Motor neuron (in vitro differentiated cells): ENCODE measurements at regions not wholly inside any gene's neighbourhood (a gene's known extent, or its start where the extent isn't known, plus 50 kb on each side); places are given as distances from the start of the nearest gene placed in this dataset.
"Not testable (repeated sequence)": the region's sequence is repeated elsewhere in the genome, so short reads cannot be mapped to it uniquely, and the experiment has no call there.

Experiments
- ATAC-seq, 8 experiments: fragments of 200-7000 bp; cut with Tn5 transposase; replicated peaks in 6 of 8; 2 replicates each; pipeline ENCODE4 v1.8.0; 2021; ENCODE audit warnings: mild to moderate bottlenecking in 8 of 8, moderate library complexity in 8 of 8
- H3K27ac ChIP-seq, 2 donors: fragments of 250-450 bp; sonication (Bioruptor Pico); 2 replicates each; pipeline ENCODE4 v1.9.0; 2021; ENCODE audit warnings: antibody characterized with exemption in 2 of 2, mild to moderate bottlenecking in 2 of 2, moderate library complexity in 1 of 2
- H3K4me1 ChIP-seq, 2 donors: fragments of 250-450 bp; sonication (Bioruptor Pico); replicated peaks in 1 of 2; 2 replicates each; pipeline ENCODE4 v1.6.1; 2021; ENCODE audit warnings: antibody characterized with exemption in 2 of 2, mild to moderate bottlenecking in 2 of 2, moderate library complexity in 1 of 2
- H3K4me3 ChIP-seq, 5 donors: fragments of 250-450 bp; sonication (Bioruptor Pico); 2 replicates each; pipeline ENCODE4 v1.9.0; 2021; ENCODE audit warnings: antibody characterized with exemption in 5 of 5, mild to moderate bottlenecking in 5 of 5, moderate library complexity in 4 of 5
- WGBS, 10 experiments: fragments of 450-650 bp; shearing (Covaris generic); methylation state at CpG; one replicate each; pipeline ENCODE4 v1.0.0; 2022; 5-methylcytosine and 5-hydroxymethylcytosine counted together
- in situ Hi-C, 9 experiments: fragments of 400-800 bp; cut with MboI; loops; one replicate each; pipeline ENCODE4 v1.15.0; 2021; ENCODE audit warnings: low sequenced_read_pairs in 9 of 9, low pct_unique_long_range_greater_than_20kb in 2 of 9; ENCODE audit not compliant: unreplicated experiment in 9 of 9

DNA sequence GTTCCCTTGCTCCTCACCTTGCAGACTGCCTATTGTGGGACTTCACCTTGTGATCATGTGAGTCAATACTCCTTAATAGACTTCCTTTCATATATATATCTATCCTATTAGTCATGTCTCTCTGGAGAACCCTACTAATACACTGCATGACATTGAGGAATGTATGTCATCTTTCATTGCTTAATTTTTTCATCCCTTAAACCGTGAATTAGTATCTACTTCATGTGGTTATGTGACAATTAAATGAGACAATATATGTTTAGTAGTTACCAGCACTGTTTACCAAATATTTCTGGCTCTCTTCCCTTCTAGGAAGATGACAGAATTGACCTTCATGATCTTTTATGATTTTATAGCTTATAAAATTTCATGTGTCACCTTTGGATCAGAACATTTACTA lies 759.5 kb downstream of the GRXCR1 start:
- Histone ChIP-seq H3K4me1 (no peaks in the 10 kb centered on the region), H3K4me3 (no peak overlapping the region), H3K27ac (no peak overlapping the region)
- in situ Hi-C loops = no loop called here
- 0 to 80% (median 50%) methylated on average over 1 of the region's 1 CpG; no CpG with 5 or more reads in 2 of the 10 experiments for WGBS, 10 experiments
- no peak for ATAC-seq

DNA sequence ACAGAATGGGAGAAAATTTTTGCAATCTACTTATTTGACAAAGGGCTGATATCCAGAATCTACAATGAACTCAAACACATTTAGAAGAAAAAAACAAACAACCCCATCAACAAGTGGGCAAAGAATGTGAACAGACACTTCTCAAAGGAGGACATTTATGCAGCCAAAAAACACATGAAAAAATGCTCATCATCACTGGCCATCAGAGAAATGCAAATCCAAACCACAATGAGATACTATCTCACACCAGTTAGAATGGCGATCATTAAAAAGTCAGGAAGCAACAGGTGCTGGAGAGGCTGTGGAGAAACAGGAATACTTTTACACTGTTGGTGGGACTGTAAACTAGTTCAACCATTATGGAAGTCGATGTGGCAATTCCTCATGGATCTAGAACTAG lies 767.0 kb downstream of the GRXCR1 start:
- WGBS, 10 experiments = 0 to 80% (median 66%) methylated on average over 1 of the region's 2 CpGs; no CpG with 5 or more reads in 4 of the 10 experiments
- ATAC-seq, H3K27ac ChIP-seq, in situ Hi-C loops, H3K4me3 ChIP-seq, H3K4me1 ChIP-seq: not testable (repeated sequence)

DNA sequence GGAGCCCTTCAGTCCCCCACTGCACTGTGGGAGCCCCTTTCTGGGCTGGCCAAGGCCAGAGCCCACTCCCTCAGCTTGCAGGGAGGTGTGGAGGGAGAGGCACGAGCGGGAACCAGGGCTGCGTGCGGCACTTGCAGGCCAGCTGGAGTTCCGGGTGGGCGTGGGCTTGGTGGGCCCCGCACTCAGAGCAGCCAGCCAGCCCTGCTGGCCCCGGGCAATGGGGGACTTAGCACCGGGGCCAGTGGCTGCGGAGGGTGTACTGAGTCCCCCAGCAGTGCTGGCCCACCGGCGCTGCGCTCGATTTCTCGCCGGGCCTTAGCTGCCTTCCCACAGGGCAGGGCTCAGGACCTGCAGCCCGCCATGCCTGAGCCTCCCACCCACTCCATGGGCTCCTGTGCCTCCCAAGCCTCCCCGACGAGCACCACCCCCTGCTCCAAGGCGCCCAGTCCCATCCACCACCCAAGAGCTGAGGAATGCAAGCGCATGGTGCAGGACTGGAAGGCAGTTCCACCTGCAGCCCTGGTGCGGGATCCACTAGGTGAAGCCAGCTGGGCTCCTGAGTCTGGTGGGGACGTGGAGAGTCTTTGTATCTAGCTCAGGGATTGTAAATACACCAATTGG lies 776.2 kb downstream of the KCTD8 start:
- in situ Hi-C loops, H3K4me1 ChIP-seq, H3K4me3 ChIP-seq, ATAC-seq, H3K27ac ChIP-seq: not testable (repeated sequence)
- WGBS, 10 experiments = 67% methylated on average over 1 of the region's 23 CpGs; no CpG with 5 or more reads in 9 of the 10 experiments

DNA sequence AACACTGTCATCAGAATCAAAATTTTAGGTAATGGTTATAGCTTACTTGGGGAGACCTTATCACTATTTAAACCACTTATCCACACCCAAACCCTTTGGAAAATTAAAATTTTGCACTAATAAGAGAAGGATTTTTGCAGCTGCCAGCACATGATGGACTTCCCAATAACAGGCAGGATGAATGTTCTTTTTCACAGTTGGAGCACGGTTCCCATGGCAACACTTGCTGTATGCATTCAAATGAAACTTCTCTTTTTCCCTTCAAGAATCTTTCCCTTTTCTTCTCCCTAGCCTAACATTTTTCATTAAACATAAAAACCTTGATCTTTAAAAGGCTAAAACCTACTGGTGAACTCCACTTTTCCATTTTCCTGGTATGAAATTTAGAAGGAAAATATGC lies 768.2 kb downstream of the KCTD8 start:
- Histone ChIP-seq H3K4me1 (peaks cover 12 to 22% of the 10 kb centered on the region in 2 donors), H3K4me3 (no peak overlapping the region), H3K27ac (no peak overlapping the region)
- peak in 3 of 8 experiments; percentile 28 to 39 (median 36) for ATAC-seq
- WGBS, 10 experiments = 0 to 71% (median 38%) methylated on average over 1 of the region's 1 CpG; no CpG with 5 or more reads in 1 of the 10 experiments
- in situ Hi-C loops = no loop called here

DNA sequence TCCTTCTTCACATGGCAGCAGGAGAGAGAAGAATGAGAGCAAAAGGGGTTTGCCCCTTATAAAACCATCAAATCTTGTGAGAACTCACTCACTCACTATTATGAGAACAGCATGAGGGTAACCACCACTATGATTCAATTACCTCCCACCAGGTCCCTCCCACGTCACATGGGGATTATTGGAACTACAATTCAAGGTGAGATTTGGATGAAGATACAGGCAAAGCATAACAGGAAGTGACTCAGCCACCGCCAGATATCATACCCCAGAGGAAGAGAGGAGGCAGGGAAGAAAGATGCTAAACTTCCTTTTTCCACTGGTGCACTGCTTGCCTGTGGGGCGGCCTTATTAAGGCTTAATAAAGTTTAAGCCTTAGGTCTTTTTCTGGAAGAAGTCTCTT lies 766.1 kb downstream of the KCTD8 start:
- WGBS, 10 experiments = 0 to 100% (median 70%) methylated on average over 1 to 3 of the region's 3 CpGs; no CpG with 5 or more reads in 2 of the 10 experiments
- no peak for ATAC-seq
- H3K27ac ChIP-seq = no peak overlapping the region
- in situ Hi-C loops = no loop called here
- no peak overlapping the region for H3K4me3 ChIP-seq
- H3K4me1 ChIP-seq = peaks cover 12 to 22% of the 10 kb centered on the region in 2 donors

DNA sequence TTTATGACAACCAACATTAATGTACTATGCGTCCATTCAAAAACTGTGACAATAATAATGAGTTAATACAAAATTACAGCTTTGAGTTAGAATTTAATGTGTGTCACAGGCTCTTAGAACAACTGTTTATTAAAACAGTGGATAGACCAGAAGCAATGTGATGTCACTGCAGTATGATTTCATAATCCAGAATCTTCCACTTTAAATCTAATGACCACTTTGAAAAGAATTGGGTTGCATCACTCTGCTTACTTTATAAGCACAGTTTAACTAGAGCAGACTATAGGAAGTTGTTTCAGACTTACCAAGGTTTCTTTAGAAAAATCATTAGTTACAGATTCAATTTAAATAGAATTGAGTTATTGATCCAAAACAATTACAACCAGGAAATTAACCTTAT lies 758.5 kb downstream of the KCTD8 start:
- no peak overlapping the region for H3K4me3 ChIP-seq

DNA sequence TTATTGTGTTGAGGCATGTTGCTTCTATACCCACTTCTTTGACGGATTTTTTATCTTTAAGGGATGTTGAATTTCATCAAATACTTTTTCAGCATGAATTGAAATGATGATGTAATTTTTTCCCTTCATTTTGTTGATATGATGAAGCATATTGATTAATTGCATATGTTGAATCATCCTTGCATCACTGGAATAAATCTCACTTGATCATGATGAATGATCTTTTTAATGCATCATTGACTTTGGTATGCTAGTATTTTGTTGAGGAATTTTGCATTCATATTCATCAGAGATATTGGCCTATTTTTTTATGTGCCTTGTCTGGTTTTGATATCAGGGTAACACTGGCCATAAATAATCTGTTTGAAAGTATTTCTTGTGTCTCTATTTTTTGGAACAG lies 754.7 kb downstream of the KCTD8 start:
- Histone ChIP-seq H3K27ac (no peak overlapping the region), H3K4me1 (no peaks in the 10 kb centered on the region), H3K4me3 (no peak overlapping the region)
- in situ Hi-C loops = no loop called here
- ATAC-seq = no peak
- WGBS, 10 experiments = 0 to 86% (median 19%) methylated on average over 1 of the region's 1 CpG; no CpG with 5 or more reads in 2 of the 10 experiments

More for the DNA sequence above, 758.5 kb downstream of the KCTD8 start:
- no peak overlapping the region for H3K27ac ChIP-seq
- WGBS, 10 experiments = 0 to 100% (median 92%) methylated on average over 1 of the region's 1 CpG; no CpG with 5 or more reads in 5 of the 10 experiments
- peak in 1 of 8 experiments; percentile 50 for ATAC-seq
- no peaks in the 10 kb centered on the region for H3K4me1 ChIP-seq
- in situ Hi-C loops = no loop called here

DNA sequence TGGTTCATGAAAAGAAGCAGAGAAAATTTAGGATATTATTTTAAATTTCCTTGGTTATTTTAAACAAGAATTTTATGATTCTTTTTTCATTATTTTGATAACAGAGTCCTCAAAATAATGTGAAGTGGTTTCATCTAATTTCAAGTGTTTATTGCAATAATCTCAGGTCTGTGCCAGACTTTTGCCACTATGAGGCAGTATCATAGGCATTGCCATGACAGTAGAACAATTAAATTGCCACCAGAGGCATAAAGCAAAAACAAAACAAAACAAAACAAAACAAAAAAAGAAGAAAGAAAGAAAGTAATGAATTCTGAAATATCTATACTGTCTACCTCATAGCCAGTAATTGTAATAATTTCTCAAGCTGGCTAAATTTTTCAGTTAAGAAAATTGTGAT lies 739.2 kb downstream of the KCTD8 start:
- no peak overlapping the region for H3K4me3 ChIP-seq
- ATAC-seq = no peak
- no peak overlapping the region for H3K27ac ChIP-seq
- H3K4me1 ChIP-seq = no peaks in the 10 kb centered on the region
- in situ Hi-C loops = no loop called here

DNA sequence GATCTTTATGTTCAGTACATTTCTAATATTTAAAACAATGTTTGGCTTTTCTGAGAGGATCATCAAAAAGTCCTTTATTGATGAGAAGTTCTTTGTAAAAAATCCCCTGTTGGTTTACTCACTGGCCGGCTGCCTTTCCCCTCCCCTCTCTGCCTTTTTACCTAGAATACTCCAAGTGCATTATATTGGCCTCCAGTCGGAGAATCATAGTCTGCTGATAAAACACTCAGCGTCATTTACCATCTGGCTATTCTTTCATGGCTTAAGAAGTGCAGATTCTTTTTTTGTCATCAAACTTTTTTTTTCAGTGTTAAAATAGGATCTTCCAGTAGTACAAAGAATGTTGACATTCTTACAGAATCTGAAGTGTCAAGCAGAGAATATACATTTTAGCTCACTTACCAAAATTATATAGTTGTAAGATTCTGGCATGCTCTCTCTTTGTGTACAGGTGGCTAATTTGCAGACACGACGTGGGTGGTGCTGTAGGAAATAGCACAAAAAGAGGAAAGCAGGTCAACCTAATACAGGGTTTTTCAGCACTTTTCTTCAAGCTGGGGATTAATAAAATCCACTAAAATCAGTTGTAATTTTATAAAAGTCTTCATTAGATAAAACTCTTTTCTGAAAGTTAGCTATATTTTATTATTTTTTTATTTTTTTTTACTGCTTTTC lies 731.8 kb downstream of the KCTD8 start:
- WGBS, 10 experiments = 11 to 72% (median 59%) methylated on average over 1 to 5 of the region's 5 CpGs
- no peak for ATAC-seq
- no peaks in the 10 kb centered on the region for H3K4me1 ChIP-seq
- H3K4me3 ChIP-seq = no peak overlapping the region
- H3K27ac ChIP-seq = no peak overlapping the region
- in situ Hi-C loops = no loop called here

DNA sequence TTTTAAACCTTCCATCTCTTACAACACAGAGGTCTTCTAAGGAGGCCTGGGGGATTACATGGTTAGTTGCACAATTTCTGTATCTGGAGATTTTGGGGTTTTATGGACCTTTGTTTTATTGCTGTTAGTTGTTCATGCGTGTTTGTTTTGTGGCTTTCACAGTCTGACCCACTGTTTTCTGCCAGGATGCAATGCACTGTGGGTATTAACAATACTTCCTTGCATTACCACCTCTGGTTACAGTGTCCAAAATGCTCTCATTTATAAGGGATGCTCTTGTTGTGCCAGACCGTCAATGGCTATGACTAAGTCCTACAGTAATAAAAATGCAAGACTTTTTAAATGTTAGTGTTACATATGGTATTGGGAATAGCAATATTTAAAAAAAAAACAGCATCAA lies 730.2 kb downstream of the KCTD8 start:
- WGBS, 10 experiments = 35 to 100% (median 85%) methylated on average over 1 to 2 of the region's 2 CpGs; no CpG with 5 or more reads in 1 of the 10 experiments
- H3K4me3 ChIP-seq = no peak overlapping the region
- no peaks in the 10 kb centered on the region for H3K4me1 ChIP-seq
- in situ Hi-C loops = no loop called here
- no peak overlapping the region for H3K27ac ChIP-seq
- ATAC-seq = no peak

DNA sequence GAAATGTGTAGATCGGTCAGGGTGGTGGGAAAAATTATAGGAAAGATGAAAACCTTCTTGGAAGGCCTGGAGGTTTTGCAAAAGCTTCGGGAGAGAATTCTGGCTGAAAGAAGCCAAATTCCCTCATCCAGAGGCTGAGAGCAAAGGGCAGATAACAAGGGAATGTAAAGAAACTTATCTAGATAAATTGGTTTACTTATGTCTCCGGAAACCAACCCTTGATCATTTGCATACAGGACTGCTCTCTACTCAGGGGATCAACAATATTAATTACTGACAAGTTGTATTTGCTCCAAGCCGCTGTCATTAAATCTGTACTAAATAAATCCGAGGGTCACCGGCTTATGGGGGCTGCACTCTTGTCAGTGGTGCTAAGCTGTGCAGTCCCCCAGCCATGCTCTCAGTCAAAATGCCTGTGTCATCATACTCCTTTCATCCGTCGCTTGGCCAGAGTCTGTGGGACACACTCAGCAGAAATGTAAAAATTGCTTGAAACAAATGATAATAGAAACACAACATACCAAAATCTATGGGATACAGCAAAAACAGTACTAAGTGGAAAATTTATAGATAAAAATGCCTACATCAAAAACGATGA lies 715.7 kb downstream of the KCTD8 start:
- Histone ChIP-seq H3K4me3 (no peak overlapping the region), H3K27ac (no peak overlapping the region), H3K4me1 (no peaks in the 10 kb centered on the region)
- ATAC-seq = no peak
- in situ Hi-C loops = no loop called here
- WGBS, 10 experiments = 5 to 100% (median 69%) methylated on average over 1 to 9 of the region's 9 CpGs

DNA sequence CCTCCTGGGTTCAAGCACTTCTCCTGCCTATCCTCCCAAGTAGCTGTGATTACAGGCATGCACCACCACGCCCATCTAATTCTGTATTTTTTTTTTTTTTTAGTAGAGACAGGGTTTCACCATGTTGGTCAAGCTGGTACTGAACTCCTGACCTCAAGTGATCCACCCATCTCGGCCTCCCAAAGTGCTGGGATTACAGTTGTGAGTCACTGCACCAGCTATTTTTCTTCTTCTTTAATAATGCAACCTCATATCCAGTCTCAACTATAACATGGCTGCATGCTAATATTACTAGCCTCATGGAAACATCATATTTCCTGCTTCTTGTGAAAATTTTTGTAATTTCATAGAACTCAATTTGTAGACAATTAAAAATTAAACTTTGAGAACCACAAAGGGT lies 706.5 kb downstream of the KCTD8 start:
- no peak overlapping the region for H3K27ac ChIP-seq
- no peaks in the 10 kb centered on the region for H3K4me1 ChIP-seq
- H3K4me3 ChIP-seq = no peak overlapping the region
- ATAC-seq = peak in 2 of 8 experiments; percentile 50 to 54
- 0 to 100% (median 43%) methylated on average over 1 to 2 of the region's 2 CpGs; no CpG with 5 or more reads in 1 of the 10 experiments for WGBS, 10 experiments
- in situ Hi-C loops = no loop called here

DNA sequence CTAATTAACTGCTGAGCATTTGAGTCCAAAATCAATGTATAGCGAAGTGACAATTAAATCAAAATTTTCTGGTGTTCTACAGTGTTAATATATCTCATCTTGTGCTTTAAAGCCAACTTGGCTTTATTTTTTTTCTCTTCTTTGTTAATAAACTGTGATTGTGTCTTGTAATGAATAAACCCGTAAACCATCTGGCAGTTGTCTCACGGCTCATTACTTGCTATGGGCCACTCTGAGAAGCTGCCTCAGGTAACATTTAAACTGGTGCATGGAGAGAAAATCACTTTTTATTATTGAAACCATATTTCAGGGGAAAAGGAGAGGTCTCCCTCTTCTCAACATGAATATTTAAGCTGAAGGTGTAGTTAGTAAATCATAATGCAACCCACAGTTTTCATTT lies 694.0 kb downstream of the KCTD8 start:
- Histone ChIP-seq H3K4me1 (peaks cover 0 to 6% of the 10 kb centered on the region in 2 donors), H3K27ac (no peak overlapping the region), H3K4me3 (no peak overlapping the region)
- no peak for ATAC-seq
- in situ Hi-C loops = loop anchor here in 1 of 9 experiments (25.0 kb wide), 1 partner anchor 883 kb away; no protein-coding TSS in a partner anchor
- WGBS, 10 experiments = 0 to 100% (median 60%) methylated on average over 1 to 3 of the region's 3 CpGs; no CpG with 5 or more reads in 1 of the 10 experiments
